AG08395 (cell line): ENCODE measurements at regions not wholly inside any gene's neighbourhood (a gene's known extent, or its start where the extent isn't known, plus 50 kb on each side); places are given as distances from the start of the nearest gene placed in this dataset.
"Not testable (repeated sequence)": the region's sequence is repeated elsewhere in the genome, so short reads cannot be mapped to it uniquely, and the experiment has no call there.

Experiments
- DNase-seq: peaks from one replicate; pipeline ENCODE4 v3.0.0; 2012; ENCODE audit warnings: mixed read lengths, low spot score

- no peak for DNase-seq
Observed at GRCh38 chr7:10471280-10472058, 502.2 kb upstream of the PHF14 start.

GRCh38 chr7:10472115-10472514, 501.6 kb upstream of the PHF14 start:
- no peak for DNase-seq

DNA sequence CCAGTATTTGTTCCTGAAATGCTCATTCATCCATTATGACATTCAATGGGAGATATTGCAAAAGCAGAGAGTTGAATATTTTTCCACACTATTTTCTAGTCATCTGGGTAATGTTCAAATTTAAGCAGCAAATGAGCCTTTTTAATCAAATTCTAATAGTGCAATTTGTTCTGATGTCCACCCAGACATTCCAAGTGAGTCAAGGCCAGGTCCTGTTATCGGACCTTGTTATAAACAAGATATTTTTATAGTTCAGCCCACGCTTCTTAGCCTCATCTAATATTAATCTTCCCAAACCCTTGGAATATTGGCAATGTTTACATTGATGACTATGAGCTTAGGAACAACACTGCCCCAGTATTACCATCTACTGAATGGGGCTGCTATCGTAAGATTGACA, 500.1 kb upstream of the PHF14 start:
- no peak for DNase-seq

DNA sequence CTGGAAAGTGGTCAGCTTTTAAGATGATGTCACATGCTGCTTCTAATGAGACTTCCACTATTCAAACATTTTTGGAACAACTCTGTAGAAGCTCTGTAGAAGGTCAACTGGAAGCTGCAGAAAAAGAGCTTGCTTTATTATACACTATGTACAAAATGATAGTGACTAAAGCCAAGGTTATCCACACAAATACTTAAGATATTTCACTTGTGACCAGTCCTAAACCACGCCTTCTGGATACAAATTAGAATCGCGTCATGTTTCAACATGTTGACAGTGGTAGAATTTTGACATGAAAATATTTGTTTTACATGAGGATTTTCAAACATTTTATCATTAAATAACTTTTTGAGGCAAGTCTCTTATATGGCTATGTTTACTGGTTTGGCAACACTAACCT, 499.6 kb upstream of the PHF14 start:
- no peak for DNase-seq

GRCh38 chr7:10475940-10476641, 497.6 kb upstream of the PHF14 start:
- DNase-seq: no peak

- DNase-seq: no peak
Observed at GRCh38 chr7:10476642-10477041, 497.0 kb upstream of the PHF14 start.

DNA sequence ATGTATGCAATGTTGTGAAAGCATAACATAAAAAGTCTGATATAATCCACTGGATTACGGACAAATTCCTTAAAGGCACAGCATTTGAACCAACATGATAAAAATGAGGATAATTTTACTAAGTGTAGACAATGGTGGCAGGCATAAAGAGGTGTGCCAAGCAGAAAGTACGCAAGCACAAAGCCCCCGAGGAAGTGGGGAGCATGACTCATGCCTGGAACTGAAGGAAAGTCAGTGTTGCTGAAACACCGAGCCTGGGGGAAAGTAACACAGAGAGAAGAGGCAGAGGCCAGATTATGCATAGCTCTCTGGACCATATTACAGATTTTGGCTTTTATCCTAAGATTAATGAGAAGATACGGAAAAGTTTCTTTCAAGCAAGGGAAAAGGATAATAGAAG, 490.0 kb upstream of the PHF14 start:
- no peak for DNase-seq

GRCh38 chr7:10484767-10485166, 488.9 kb upstream of the PHF14 start:
- no peak for DNase-seq

DNA sequence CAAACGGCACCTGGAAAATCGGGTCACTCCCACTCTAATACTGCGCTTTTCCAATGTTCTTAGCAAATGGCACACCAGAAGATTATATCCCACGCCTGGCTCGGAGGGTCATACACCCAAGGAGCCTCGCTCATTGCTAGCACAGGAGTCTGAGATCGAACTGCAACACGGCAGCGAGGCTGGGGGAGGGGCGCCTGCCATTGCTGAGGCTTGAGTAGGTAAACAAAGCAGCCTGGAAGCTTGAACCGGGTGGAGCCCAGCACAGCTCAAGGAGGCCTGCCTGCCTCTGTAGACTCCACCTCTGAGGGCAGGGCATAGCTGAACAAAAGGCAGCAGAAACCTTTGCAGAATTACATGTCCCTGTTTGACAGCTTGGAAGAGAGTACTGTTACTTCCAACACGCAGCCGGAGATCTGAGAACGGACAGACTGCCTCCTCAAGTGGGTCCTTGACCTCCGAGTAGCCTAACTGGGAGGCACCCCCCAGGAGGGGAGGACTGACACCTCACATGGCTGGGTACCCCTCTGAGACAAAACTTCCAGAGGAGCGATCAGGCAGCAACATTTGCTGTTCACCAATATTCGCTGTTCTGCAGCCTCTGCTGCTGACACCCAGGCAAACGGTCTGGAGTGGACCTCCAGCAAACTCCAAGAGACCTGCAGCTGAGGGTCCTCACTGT, 472.3 kb upstream of the PHF14 start:
- DNase-seq: not testable (repeated sequence)

DNA sequence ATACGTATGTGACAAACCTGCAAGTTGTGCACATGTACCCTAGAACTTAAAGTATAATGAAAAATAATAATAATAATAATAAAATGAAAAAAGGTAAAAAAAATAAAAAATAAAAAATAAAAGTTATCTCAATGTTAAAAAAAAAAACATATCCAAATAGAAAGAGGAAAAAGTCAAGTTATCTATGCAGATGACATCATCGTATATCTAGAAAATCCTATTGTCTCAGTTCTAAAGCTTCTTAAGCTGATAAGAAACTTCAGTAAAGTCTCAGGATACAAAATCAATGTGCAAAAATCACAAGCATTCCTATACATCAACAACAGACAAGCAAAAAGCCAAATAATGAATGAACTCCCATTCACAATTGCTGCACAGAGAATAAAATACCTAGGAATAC, 466.6 kb upstream of the PHF14 start:
- DNase-seq: no peak

DNA sequence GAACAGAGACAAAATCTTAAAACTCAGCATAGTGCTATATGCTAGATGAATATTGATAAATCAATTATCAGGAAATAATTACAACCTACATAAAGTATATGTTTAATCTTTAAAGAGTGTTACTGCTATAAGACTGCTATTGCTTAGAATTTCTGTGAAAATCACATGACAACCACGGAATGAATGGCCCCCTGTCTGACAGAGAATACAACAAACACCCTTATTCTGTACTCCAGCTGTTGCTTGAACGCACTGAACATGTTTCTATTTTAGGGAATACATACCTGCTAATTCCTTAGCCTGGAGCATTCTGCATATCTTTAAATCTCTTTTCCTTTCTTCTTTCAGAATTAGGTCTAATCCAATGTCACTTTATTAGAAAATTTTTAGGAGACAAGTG, 452.4 kb upstream of the PHF14 start:
- no peak for DNase-seq

DNA sequence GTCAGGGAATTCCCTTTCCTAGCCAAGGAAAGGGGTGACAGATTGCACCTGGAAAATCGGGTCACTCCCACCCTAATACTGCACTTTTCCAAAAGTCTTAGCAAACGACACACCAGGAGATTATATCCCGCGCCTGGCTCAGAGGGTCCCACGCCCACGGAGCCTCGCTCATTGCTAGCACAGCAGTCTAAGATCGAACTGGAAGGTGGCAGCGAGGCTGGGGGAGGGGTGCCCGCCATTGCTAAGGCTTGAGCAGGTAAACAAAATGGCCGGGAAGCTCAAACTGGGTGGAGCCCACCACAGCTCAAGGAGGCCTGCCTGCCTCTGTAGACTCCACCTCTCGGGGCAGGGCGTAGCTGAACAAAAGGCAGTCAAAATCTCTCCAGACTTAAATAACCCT, 440.2 kb upstream of the PHF14 start:
- DNase-seq: not testable (repeated sequence)

DNA sequence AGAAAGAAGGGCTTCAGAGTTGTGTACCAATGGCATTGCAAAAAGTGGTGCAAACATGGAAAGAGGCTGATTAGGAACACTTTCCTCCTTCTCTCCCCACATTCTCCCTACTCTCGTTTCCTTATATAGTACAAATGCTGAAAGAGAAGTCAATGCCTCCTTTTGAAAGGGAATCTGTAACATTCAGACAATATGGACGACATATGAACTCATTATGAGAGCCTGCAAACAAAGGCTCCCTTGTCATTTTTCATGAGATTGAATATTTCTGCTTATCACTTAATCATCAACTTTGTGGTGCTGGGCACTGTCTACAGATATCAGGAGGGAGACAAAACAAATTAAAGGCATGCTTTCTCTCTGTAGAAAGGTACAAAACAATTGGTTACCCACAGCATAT, 437.1 kb upstream of the PHF14 start:
- DNase-seq: no peak

GRCh38 chr7:10537764-10538163, 435.9 kb upstream of the PHF14 start:
- DNase-seq: no peak

GRCh38 chr7:10557375-10557774, 416.3 kb upstream of the PHF14 start:
- no peak for DNase-seq

GRCh38 chr7:10560497-10560896, 413.2 kb upstream of the PHF14 start:
- no peak for DNase-seq

- DNase-seq: no peak
Observed at GRCh38 chr7:10568891-10569290, 404.8 kb upstream of the PHF14 start.

DNA sequence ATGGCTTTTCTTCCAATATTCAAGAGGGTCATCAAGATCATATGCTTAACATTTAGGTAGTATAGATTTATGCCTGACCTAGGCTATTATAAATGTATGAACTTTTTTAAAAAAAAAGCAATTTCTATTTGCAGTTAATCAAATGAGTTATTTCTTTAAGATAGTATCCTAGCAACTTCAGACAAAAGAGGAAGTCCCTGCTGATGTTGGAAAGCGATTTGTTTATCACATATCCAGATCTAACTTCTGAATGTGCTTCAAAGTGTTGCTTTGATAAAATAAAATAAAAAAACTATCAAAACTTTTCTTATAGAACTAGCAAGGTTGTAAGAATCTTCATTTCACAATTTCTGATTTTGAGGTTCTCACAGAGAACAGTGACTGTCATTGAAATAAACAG, 401.9 kb upstream of the PHF14 start:
- DNase-seq: no peak

DNA sequence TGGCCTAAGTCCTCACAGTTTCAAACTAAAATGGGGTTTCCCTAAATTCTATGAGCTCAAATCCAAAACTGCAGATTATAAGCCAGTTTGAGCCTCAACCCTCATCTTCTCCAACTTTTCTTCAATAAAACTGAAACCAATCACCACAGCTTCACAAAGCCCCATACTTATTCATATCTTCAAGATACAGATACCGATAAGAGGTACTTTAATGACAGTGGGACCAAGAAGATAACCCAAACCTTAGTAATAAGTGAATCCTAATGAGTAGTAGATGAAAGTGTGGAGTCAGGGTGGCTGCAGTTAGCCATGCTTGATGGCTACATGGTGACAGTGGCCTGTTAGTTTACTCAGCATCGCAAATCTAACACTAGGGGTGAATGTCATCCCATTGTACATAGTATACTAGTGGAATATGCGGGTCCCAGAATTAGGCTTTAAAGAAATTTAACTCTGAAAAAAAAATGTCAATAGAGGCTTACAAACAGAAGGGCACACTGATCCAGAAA, 395.8 kb upstream of the PHF14 start:
- no peak for DNase-seq

- DNase-seq: no peak
Observed at GRCh38 chr7:10579561-10579960, 394.1 kb upstream of the PHF14 start.

- no peak for DNase-seq
Observed at GRCh38 chr7:10584886-10585285, 388.8 kb upstream of the PHF14 start.

DNA sequence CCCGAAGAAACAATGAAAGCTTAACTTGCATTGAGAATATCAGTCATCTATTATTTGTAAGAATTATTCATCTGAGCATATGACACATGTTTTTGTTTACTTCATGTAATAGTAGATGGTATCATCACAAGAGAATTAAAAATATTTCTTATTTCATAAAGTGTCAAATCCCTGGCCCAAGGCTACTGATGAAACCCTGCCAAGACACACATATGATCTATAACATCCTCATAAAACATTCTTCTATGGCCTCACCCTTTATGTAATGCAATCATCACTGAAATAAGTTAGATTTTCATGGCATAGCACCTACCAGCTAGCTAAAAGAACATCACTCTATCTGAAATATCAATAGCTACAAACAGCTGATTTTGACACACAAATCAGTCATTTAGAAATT, 385.6 kb upstream of the PHF14 start:
- no peak for DNase-seq

GRCh38 chr7:10592604-10593003, 381.1 kb upstream of the PHF14 start:
- DNase-seq: no peak
